ENCODE measurements at regions not wholly inside any gene's neighbourhood (a gene's known extent, or its start where the extent isn't known, plus 50 kb on each side); places are given as distances from the start of the nearest gene placed in this dataset.
"Not testable (repeated sequence)": the region's sequence is repeated elsewhere in the genome, so short reads cannot be mapped to it uniquely, and the experiment has no call there.

DNA sequence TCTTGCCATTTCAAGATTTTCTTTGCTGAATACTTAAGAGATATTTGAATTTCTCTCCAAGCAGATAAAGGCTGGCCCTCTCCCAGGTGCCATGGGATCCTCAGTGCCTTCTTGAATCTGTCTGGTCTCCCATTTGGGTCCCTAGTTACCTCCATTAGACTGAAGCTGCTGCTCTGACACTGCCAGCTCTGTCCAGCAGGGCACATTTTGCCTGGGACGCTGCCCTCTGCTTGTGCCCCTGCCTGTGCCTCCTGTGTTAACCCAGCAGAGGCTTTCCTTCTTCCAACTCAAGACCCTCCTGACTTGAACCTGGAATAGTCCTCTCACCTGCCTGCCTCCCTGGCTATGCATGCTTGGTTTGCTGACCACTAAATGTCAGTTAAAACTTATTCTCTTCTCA lies 406.3 kb downstream of the BUD13 start (continued):
- TF ChIP-seq REST (IDR thresholded peaks at IDR 0.05), result no peak

DNA sequence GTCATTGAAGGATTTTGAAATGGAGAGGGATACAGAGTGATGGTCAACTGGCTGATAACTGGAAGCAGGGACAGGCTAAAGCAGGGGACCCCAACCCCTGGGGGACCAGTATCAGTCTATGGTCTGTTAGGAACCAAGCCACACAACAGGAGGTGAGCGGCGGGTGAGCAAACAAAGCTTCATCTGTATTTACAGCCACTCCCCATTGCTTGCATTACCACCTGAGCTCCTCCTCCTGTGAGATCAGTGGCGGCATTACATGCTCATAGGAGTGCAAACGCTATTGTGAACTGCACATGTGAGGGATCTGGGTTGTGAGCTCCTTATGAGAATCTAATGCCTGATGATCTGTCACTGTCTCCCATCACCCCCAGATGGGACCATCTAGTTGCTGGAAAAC lies 407.9 kb downstream of the BUD13 start:
- not testable (repeated sequence) for H3K4me3 ChIP-seq (ENCODE audit: low read depth in 1 of 3, low read length in 3 of 3); H3K27ac ChIP-seq (ENCODE audit: low read depth in 1 of 2, low read length in 2 of 2); H3K27me3 ChIP-seq (ENCODE audit: control insufficient read depth in 4 of 4, insufficient read depth in 4 of 4, low read length in 3 of 4); H3K4me1 ChIP-seq (ENCODE audit: control insufficient read depth in 4 of 4, insufficient read depth in 4 of 4, low read length in 3 of 4); DNase-seq (ENCODE audit: low spot score); H3K9ac ChIP-seq (ENCODE audit: low read depth in 1 of 2, low read length in 2 of 2); H3K36me3 ChIP-seq (ENCODE audit: control insufficient read depth in 4 of 4, insufficient read depth in 3 of 4, low read depth in 1 of 4, low read length in 3 of 4); H3K9me3 ChIP-seq (ENCODE audit: control insufficient read depth in 4 of 4, low read length in 3 of 4)
- WGBS, result 85% methylated on average over 4 of the region's 4 CpGs

DNA sequence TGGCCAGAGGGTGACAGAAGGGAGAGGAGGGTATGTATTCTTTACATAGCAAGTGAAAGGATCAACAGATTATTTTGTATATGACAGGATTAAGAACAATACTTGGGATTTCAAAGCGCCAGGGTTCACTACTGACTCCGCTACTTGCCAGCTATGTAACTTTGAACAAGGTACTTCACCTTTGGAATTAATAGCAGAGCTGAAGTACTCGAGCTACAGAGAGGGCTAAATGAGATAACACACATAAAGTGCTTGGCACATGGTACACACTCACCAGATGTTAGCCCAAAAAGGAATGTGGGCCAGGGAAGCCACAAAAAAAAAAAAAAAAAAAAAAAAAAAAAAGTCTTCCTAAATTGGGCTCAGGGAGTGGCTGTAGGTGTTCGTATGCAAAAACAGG lies 408.4 kb downstream of the BUD13 start:
- 71% methylated on average over 4 of the region's 4 CpGs for WGBS
- Histone ChIP-seq H3K4me3 (ENCODE audit: low read depth in 1 of 3, low read length in 3 of 3) (no peak overlapping the region), H3K27me3 (ENCODE audit: control insufficient read depth in 4 of 4, insufficient read depth in 4 of 4, low read length in 3 of 4) (no peaks in the 10 kb centered on the region), H3K36me3 (ENCODE audit: control insufficient read depth in 4 of 4, insufficient read depth in 3 of 4, low read depth in 1 of 4, low read length in 3 of 4) (no peaks in the 10 kb centered on the region), H3K9me3 (ENCODE audit: control insufficient read depth in 4 of 4, low read length in 3 of 4) (no peaks in the 10 kb centered on the region), H3K4me1 (ENCODE audit: control insufficient read depth in 4 of 4, insufficient read depth in 4 of 4, low read length in 3 of 4) (no peaks in the 10 kb centered on the region), H3K9ac (ENCODE audit: low read depth in 1 of 2, low read length in 2 of 2) (no peak overlapping the region), H3K27ac (ENCODE audit: low read depth in 1 of 2, low read length in 2 of 2) (no peak overlapping the region)
- TF ChIP-seq RAD21 (IDR thresholded peaks at IDR 0.05), result no peak
- TF ChIP-seq REST (IDR thresholded peaks at IDR 0.05), result no peak
- TF ChIP-seq JUND (IDR thresholded peaks at IDR 0.05), result no peak
- TF ChIP-seq CTCF (IDR thresholded peaks at IDR 0.05; ENCODE audit: low read depth, low read length, missing input control), result no peak
- no peak for TF ChIP-seq RXRA (IDR thresholded peaks at IDR 0.05)
- no peak for TF ChIP-seq GABPA (IDR thresholded peaks at IDR 0.05 in 1 of 2, conservative IDR thresholded peaks at IDR 0.05 in 1 of 2)
- no peak for TF ChIP-seq FOXA2 (IDR thresholded peaks at IDR 0.05)
- TF ChIP-seq NR2F2 (IDR thresholded peaks at IDR 0.05), result no peak
- no peak for TF ChIP-seq YY1 (IDR thresholded peaks at IDR 0.05)
- TF ChIP-seq SP1 (IDR thresholded peaks at IDR 0.05), result no peak
- no peak for TF ChIP-seq EGR1 (IDR thresholded peaks at IDR 0.05; ENCODE audit: low read depth in 2 of 2)
- TF ChIP-seq HNF4A (conservative IDR thresholded peaks at IDR 0.05), result no peak
- TF ChIP-seq, protein P1, sequence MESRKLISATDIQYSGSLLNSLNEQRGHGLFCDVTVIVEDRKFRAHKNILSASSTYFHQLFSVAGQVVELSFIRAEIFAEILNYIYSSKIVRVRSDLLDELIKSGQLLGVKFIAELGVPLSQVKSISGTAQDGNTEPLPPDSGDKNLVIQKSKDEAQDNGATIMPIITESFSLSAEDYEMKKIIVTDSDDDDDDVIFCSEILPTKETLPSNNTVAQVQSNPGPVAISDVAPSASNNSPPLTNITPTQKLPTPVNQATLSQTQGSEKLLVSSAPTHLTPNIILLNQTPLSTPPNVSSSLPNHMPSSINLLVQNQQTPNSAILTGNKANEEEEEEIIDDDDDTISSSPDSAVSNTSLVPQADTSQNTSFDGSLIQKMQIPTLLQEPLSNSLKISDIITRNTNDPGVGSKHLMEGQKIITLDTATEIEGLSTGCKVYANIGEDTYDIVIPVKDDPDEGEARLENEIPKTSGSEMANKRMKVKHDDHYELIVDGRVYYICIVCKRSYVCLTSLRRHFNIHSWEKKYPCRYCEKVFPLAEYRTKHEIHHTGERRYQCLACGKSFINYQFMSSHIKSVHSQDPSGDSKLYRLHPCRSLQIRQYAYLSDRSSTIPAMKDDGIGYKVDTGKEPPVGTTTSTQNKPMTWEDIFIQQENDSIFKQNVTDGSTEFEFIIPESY (IDR thresholded peaks at IDR 0.05), result no peak
- TF ChIP-seq MAX (IDR thresholded peaks at IDR 0.05), result no peak
- no peak for TF ChIP-seq HNF4G (IDR thresholded peaks at IDR 0.05)
- no peak for TF ChIP-seq ATF3 (IDR thresholded peaks at IDR 0.05)
- TF ChIP-seq TAF1 (conservative IDR thresholded peaks at IDR 0.05), result no peak
- TF ChIP-seq FOXA1 (IDR thresholded peaks at IDR 0.05), result no peak
- DNase-seq (ENCODE audit: low spot score), result no peak
